Stimulated activated CD8-positive, alpha-beta memory T cell treated with anti-CD3 and anti-CD28 coated beads, Interleukin-12 subunit alpha, Interleukin-12 subunit beta, amount 100 ng/mL, for 4 hours (primary cell): ENCODE measurements at regions not wholly inside any gene's neighbourhood (a gene's known extent, or its start where the extent isn't known, plus 50 kb on each side); places are given as distances from the start of the nearest gene placed in this dataset.

ENCODE experiments used
- DNase-seq: peaks from one replicate; pipeline ENCODE4 v3.0.0-alpha.2; 2020; ENCODE audit warnings: low read depth

DNA sequence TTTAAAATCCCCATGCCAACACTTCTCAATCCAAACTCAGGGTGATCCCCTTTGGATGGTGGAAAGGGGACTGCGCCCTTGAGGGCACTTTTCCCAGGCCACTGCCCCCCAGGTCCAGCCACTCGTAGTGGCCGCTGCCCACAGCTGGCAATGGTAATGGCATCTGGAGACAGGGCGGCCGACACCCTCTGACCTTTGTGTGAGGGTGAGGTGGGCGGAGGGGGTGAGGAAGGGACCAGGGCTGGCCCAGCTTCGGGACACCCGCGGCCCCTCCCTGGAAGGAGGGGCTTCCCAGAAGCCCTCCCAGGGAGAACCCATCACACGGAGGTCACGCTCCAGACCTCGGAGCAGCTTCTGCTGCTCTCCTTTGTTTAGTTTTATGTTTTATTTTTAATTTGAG, 289.7 kb downstream of the FOXL1 start:
- no peak for DNase-seq

GRCh38 chr16:86868786-86869185, 290.4 kb downstream of the FOXL1 start:
- DNase-seq = no peak

- no peak for DNase-seq
Measured at GRCh38 chr16:86869288-86870022, 291.1 kb downstream of the FOXL1 start.

DNA sequence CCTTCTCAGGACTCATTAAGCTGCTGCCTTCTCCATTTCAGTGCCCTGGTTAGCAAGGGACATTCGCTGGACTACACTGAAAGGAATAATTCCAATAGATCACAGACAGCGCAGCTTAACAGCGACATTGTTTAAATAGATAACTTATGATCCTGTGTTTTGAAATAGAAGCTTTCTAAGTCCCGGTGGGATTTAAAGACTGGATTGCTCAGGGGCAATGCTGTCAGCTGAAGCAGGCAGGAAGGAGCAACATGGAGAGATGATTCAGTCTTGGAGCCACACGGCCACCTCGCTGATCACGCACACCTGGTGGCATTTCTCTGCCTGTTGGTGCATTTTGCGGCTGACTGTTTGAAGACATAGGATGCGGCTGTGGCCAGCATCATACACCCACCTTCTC, 292.0 kb downstream of the FOXL1 start:
- DNase-seq = no peak

DNA sequence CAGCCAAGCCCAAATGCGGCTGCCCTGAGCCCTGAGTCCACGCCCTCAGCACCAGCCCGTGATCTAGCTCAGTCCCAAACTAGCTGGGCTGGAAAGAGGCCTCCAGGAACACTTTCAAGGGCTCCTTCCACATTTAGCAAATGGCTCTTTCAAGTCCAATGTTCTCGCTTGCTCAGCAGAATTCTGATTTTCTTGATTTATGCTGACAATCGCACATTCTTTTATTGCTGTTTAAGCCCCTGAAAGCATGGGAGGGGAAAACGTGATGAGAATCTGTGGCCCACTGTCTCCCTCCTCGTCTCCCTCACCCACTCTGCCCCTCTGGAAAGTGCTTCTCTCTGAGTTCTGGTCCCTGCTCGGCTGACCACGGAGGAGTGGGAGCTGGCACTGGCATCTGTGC, 293.8 kb downstream of the FOXL1 start:
- no peak for DNase-seq

GRCh38 chr16:86872833-86873232, 294.5 kb downstream of the FOXL1 start:
- no peak for DNase-seq

DNA sequence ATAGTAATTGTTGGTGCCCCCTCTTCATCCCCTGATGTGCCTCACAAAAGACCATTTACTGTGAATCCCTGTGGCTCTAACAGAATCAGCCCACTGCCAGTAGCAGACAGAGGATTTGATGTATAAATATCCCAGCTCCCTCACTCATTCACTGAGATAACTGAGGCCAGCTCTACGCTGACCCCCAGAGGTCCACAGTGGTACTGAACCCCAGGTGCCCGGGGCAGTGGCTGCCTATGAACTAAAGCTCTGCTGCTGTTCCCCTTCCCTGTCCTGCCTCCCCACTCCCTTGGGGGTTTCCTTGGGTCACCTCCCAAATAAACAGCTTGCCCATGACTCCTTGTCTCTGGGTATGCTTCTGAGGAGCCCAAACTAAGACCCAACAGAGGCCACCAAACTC, 295.8 kb downstream of the FOXL1 start:
- no peak for DNase-seq

DNA sequence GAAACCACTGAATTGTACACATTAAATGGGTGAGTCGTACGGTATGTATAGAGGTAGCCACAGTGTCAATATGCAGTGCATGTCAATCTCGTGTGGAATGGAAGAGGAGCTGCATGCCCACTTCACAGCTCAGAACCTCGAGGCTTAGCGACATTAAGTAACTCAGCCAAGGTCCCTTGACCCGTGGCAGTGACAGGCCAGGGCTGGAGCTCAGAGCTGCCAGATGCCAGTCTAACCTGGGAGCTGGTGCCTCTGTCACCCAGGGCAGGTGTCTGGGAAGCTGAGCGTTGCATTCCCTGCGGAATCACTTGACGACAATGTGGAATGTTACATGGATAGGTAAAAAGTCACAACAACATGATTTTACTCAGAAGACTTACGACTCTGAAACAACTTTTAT, 298.1 kb downstream of the FOXL1 start:
- DNase-seq = no peak

DNA sequence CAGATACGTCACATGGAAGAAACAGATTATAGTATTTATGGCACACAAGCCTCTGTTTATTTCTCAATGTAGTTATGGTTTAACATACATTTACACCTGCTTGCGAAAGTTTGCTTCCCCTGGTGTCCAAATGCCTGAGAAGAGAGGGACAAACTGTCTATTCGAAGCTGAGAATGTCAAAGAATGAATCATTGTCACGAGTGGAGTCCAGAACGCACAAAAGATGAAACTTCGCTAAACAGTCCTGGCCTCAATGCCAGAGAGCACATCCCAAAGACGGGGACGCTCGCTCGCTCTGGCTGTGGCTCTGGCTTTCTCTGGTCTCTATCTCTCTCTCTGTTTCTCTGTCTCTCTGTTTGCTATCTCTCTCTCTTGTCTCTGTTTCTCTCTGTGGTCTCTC, 298.8 kb downstream of the FOXL1 start:
- no peak for DNase-seq

- DNase-seq = no peak
Measured at GRCh38 chr16:86877835-86878234, 299.5 kb downstream of the FOXL1 start.

- DNase-seq = no peak
Measured at GRCh38 chr16:86878236-86879080, 300.1 kb downstream of the FOXL1 start.

- no peak for DNase-seq
Measured at GRCh38 chr16:86879268-86879667, 300.9 kb downstream of the FOXL1 start.

DNA sequence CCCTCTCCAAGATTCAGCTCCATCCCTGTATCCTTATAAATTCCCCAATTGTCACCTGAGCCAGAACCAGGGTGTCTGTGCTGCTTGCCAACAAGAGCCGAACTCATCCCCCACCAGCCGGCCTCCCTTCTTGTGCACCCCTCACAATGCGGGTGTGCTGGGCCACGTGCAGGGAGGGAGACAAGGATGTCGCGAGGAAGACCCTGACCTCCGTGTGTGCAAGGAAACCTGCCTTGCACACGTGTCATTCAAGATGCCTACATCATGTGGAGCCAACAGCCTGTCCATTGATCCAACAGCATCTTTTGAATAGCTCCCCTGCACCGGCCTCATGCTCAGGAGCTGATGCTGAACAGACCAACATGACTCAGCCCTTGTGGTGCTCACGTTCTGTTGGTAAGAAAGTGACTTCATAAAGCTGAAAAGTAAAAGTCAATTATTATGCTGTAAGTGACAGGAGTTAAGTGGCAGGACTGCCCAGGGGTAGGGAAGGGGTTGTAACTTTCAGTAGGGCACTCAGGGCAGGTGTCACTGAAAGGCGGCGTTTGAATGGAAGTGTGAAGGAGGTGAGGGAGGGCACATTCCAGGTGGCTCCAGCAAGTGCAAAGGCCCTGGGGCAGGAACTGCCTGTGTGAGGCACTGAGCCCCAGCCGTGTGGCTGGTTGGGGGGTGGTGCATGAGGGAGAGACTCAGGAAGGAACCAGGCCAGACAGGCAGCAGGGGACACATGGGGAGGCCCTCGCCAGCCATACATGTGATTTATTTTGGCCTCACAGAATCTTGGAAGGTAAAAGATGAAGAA, 302.2 kb downstream of the FOXL1 start:
- no peak for DNase-seq

DNA sequence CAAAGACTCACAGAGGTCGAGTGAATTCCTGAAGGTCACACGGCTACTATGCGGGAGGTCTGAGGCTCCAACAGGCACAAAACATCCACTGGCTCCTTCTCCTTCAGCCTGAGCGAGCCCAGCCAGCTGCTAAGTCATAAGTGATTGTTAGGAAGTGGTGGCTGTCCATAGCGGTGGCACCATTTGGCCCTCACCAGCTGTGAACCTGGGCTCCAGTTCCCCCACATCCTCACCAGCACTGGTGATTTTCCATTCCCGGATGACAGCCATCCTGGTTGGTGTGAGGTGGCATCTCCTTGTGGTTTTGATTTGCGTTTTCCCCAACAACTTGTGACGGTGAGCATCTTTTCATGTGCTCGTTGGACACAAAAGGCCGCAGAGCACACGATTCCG, 302.8 kb downstream of the FOXL1 start:
- no peak for DNase-seq

DNA sequence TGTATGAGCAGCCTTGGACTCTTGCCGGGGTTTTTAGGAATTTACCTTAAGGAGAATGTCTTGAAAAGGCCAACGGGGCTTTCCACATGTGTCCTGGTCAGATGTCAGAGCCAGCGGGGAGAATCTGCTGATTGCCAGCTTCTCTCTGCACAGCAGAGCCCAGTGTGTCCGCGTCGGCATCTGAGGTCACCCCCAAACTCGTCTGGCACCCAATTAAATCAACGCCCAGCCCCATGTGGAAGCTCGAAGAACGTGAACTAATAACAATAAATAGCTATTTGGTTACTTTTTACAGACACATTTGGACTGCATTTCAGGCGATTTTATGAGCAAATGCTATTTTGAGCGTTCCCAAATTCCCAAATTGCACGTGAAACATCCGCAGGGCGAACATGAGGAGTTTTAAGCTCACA, 303.5 kb downstream of the FOXL1 start:
- DNase-seq = no peak

DNA sequence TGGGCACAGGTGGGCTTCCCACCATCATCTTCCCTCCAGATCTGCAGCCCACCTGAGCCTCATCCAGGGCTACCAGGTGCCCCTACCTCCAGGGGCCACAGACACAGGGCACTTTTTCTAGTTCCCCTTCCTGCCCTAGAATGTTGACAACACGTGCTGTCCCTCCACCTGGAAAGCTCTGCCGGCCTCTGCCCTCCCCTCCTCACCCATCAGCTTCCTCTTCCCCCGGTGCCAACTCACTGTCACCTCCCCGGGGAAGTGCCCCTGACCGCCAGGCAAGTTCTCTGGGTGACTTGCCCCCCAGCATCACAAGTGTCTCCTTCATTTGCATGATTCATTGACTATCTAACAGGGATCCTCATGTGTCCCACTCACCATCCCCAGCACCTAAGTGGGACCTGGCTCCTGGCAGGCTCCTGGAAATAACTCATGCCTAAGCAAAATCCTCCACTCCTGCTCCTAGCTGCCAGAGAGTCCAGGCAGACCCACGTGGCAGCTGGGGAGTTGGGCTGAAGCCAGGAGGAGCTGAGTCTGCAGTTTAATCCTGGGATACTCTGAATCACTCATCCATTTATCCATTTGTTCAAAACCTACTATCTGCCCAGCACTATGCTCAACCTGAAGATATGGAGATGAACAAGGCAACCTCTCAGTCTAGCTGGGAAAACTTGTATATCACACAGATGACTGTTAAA, 304.4 kb downstream of the FOXL1 start:
- no peak for DNase-seq

DNA sequence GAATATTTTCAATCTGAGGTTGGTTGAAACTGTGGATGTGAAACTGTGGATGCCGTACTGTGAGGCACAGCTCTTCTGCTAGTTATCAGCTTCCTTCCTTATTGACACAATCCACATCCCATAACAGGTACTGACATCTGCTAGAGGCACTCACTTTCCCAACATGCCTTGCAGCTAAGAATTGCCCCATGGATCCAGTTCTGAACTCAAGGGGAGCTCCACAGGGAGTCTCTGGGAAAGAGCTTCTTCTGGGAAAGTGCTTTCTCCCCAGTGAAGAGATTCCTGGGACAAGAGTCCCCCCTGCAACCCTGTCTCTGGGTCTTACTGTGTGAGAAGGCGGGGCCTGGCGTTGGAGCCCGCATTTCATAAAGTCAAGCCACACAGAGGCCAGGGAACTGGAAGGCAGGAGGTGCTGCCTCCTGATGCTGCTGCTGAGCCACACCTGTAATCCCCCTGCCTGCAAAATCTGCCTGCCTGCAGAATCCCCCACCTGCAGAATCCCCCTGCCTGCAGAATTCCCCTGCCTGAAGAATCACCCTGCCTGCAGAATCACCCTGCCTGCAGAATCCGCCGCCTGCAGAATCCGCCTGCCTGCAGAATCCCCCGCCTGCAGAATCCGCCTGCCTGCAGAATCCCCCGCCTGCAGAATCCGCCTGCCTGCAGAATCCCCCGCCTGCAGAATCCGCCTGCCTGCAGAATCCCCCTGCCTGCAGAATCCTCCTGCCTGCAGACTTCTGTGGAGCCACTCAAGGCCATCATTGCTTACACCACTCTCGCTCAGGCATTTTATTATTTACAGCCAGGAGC, 305.4 kb downstream of the FOXL1 start:
- no peak for DNase-seq

- no peak for DNase-seq
Measured at GRCh38 chr16:86884390-86884650, 306.0 kb downstream of the FOXL1 start.

- no peak for DNase-seq
Measured at GRCh38 chr16:86885139-86885538, 306.8 kb downstream of the FOXL1 start.

DNA sequence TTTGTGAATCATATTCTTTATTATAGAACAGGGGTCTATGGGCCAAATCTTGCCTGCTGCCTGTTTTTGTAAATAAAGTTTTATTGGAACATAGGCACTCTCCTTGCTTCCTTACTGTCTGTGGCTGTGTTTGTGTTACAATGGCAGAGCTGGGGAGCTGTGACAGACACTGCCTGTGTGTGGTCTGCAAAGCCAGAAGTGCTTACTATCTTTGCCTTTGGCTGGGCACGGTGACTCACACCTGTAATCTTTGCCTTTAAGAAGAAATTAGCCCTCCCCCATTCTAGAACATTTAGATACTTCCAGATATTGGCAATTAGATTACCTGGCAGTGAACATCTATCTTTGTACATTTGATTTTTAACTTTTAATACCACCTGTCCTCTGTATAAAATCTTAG, 308.3 kb downstream of the FOXL1 start:
- DNase-seq = no peak

DNA sequence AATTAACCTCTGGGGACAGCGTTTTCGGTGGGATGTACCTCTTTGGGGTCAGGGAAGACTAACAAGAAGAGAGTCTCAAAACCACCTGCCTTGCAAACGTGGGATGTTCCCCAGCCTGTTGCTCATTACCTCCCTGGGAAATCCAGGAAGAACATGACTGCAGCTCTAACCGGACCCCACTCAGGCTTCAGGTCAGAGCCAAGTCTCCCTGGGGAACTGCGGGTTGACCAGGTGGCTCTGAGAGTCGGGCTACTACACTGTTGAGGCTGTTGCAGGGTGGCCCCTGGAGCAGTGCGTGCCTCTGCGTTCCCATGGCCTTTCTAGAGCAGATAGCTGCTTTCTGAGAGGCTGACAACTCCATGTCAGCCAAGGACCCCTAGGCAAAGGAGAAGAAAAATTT, 309.1 kb downstream of the FOXL1 start:
- DNase-seq = no peak
